ENCODE measurements at regions not wholly inside any gene's neighbourhood (a gene's known extent, or its start where the extent isn't known, plus 50 kb on each side); places are given as distances from the start of the nearest gene placed in this dataset.

DNA sequence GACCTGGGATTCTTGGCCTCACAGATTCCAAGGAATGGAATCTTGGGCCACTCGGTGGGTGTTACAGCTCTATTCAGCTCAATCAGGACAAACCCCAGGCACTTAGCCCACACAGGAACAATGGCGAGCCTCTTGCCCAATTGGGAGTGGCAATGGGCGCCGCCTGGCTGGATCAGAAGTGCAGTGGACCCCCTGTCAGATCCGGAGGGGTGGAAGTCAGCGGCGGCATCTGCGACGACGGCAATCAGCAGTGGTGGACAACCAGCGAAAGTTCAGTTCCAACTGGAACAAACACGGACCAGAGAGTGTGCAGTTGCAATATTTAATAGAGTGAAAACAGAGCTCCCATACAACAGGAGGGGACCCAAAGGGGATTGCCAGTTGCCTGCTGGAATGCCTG is 378.3 kb downstream of the CDH9 start:
- TF ChIP-seq, protein P1, sequence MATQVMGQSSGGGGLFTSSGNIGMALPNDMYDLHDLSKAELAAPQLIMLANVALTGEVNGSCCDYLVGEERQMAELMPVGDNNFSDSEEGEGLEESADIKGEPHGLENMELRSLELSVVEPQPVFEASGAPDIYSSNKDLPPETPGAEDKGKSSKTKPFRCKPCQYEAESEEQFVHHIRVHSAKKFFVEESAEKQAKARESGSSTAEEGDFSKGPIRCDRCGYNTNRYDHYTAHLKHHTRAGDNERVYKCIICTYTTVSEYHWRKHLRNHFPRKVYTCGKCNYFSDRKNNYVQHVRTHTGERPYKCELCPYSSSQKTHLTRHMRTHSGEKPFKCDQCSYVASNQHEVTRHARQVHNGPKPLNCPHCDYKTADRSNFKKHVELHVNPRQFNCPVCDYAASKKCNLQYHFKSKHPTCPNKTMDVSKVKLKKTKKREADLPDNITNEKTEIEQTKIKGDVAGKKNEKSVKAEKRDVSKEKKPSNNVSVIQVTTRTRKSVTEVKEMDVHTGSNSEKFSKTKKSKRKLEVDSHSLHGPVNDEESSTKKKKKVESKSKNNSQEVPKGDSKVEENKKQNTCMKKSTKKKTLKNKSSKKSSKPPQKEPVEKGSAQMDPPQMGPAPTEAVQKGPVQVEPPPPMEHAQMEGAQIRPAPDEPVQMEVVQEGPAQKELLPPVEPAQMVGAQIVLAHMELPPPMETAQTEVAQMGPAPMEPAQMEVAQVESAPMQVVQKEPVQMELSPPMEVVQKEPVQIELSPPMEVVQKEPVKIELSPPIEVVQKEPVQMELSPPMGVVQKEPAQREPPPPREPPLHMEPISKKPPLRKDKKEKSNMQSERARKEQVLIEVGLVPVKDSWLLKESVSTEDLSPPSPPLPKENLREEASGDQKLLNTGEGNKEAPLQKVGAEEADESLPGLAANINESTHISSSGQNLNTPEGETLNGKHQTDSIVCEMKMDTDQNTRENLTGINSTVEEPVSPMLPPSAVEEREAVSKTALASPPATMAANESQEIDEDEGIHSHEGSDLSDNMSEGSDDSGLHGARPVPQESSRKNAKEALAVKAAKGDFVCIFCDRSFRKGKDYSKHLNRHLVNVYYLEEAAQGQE (IDR thresholded peaks at IDR 0.05; ENCODE audit: borderline replicate concordance): no peak
- TF ChIP-seq TAF1 (IDR thresholded peaks at IDR 0.05; ENCODE audit: low read depth) (no peak), SMC3 (conservative IDR thresholded peaks at IDR 0.05; ENCODE audit: poor library complexity) (no peak), POLR2AphosphoS5 (IDR thresholded peaks at IDR 0.05) (no peak), EZH2 (IDR thresholded peaks at IDR 0.05; ENCODE audit: borderline replicate concordance, insufficient read depth, low read length, poor library complexity, severe bottlenecking) (no peak), MXI1 (conservative IDR thresholded peaks at IDR 0.05; ENCODE audit: poor library complexity, severe bottlenecking) (no peak)
- TF ChIP-seq, protein P2, sequence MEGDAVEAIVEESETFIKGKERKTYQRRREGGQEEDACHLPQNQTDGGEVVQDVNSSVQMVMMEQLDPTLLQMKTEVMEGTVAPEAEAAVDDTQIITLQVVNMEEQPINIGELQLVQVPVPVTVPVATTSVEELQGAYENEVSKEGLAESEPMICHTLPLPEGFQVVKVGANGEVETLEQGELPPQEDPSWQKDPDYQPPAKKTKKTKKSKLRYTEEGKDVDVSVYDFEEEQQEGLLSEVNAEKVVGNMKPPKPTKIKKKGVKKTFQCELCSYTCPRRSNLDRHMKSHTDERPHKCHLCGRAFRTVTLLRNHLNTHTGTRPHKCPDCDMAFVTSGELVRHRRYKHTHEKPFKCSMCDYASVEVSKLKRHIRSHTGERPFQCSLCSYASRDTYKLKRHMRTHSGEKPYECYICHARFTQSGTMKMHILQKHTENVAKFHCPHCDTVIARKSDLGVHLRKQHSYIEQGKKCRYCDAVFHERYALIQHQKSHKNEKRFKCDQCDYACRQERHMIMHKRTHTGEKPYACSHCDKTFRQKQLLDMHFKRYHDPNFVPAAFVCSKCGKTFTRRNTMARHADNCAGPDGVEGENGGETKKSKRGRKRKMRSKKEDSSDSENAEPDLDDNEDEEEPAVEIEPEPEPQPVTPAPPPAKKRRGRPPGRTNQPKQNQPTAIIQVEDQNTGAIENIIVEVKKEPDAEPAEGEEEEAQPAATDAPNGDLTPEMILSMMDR (IDR thresholded peaks at IDR 0.05; ENCODE audit: poor library complexity, severe bottlenecking): no peak
